Choroid plexus epithelial cell (primary cell): ENCODE measurements at regions not wholly inside any gene's neighbourhood (a gene's known extent, or its start where the extent isn't known, plus 50 kb on each side); places are given as distances from the start of the nearest gene placed in this dataset.

Experiments
- DNase-seq: peaks from one replicate; pipeline ENCODE4 v3.0.0-alpha.2; 2010; ENCODE audit warnings: low read depth
- H3K4me3 ChIP-seq: 2 replicates; pipeline ENCODE4 v1.5.1; 2011; ENCODE audit warnings: low read depth, mild to moderate bottlenecking, control low read depth, low read length, moderate library complexity
- TF ChIP-seq, protein P1 (sequence below): conservative IDR thresholded peaks from 2 replicates; pipeline ENCODE4 v1.5.1; 2011; ENCODE audit warnings: low read depth, mild to moderate bottlenecking, control low read depth, inconsistent platforms, low read length, moderate library complexity

DNA sequence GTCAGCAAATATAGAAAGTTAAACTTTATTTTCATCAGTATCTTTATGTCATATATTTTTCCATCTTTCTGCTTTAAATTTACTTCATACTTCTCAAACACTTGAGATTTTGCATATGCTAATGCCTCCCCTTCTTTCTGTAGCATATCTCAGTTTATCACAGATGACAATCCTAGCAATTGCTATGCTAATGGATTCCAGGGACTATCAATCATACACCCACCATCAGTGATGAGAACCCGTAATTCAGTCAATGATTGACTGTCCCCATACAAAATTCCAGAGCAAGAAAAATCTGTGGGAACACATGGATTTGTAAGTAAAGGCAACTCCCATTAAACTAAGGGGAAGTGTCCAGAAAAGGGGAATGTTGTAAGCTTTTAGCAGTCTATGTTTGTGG is 432.4 kb upstream of the SEMA3D start:
- DNase-seq = no peak
- TF ChIP-seq, protein P1, sequence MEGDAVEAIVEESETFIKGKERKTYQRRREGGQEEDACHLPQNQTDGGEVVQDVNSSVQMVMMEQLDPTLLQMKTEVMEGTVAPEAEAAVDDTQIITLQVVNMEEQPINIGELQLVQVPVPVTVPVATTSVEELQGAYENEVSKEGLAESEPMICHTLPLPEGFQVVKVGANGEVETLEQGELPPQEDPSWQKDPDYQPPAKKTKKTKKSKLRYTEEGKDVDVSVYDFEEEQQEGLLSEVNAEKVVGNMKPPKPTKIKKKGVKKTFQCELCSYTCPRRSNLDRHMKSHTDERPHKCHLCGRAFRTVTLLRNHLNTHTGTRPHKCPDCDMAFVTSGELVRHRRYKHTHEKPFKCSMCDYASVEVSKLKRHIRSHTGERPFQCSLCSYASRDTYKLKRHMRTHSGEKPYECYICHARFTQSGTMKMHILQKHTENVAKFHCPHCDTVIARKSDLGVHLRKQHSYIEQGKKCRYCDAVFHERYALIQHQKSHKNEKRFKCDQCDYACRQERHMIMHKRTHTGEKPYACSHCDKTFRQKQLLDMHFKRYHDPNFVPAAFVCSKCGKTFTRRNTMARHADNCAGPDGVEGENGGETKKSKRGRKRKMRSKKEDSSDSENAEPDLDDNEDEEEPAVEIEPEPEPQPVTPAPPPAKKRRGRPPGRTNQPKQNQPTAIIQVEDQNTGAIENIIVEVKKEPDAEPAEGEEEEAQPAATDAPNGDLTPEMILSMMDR = no peak
- H3K4me3 ChIP-seq = no peak overlapping the region

DNA sequence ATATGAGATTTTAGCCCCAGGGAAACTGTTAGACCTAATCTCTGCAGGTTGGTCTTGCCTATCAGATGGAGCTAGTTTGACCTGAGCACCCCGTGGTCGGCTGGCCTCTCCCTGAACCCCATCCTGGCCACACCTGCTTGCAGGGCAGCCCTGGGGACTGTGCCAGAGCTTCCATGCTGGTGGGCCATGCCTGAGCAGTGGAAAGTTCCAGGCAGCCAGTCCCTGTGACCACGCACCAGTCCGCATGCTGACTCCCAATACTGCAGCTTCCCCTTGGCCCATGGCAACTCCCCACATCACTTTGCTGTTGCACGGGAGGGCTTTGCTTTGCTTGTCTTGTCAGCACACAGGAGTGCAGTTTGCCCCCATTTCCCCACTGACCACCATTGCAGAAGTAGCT is 427.8 kb upstream of the SEMA3D start:
- TF ChIP-seq, protein P1 = no peak
- no peak for DNase-seq
- H3K4me3 ChIP-seq = no peak overlapping the region

DNA sequence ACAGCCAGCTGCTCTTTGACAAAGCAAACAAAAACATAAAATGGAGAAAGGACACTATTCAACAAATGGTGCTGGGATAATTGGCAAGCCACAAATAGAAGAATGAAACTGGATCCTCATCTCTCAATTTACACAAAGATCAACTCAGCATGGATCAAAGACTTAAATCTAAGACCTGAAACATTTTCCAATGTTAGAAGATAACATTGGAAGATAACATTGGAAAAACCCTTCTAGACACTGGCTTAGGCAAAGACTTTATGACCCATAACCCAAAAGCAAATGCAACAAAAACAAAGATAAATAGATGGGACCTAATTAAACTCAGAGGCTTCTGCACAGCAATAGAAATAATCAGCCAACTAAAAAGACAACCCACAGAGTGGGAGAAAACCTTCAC is 425.7 kb upstream of the SEMA3D start:
- TF ChIP-seq, protein P1 = no peak
- no peak for DNase-seq
- no peak overlapping the region for H3K4me3 ChIP-seq

DNA sequence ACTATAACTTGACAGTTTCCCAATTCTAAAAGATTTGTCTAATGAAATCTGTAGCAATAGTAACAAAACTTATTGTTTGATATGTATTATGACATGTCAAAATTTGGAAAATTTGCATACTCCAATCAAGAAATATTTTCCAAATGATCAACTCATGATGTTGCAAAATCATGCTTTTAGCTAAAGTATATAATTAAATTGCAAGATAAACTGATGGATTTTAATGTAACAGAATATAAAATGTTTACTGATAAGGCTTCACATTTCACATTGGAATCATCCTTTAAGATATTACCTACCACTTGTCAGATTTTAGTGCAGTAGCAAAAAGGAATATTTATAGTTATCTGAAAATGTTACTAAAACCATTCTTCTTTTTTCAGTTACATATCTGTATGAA is 421.9 kb upstream of the SEMA3D start:
- no peak for DNase-seq
- TF ChIP-seq, protein P1 = no peak
- H3K4me3 ChIP-seq = no peak overlapping the region

DNA sequence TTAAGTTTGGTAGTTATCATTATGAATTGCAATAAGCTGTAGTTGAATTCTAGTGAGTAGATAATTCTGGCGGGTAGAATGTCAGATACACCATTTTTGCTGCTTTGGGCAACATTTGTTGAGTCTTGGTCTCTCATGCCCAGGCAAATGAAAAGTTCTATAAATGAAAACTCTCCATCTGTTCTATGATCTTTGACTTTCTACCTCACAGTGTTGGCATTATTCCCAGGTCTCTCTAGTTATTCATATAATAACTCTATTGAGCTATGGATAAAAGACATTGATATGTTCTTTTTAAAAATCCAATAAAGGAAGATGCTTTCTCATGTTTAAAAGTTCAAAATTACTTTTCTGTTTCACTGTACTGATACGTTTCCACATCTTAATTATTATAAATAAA is 415.3 kb upstream of the SEMA3D start:
- no peak overlapping the region for H3K4me3 ChIP-seq
- DNase-seq = peak; percentile 73
- TF ChIP-seq, protein P1 = no peak

DNA sequence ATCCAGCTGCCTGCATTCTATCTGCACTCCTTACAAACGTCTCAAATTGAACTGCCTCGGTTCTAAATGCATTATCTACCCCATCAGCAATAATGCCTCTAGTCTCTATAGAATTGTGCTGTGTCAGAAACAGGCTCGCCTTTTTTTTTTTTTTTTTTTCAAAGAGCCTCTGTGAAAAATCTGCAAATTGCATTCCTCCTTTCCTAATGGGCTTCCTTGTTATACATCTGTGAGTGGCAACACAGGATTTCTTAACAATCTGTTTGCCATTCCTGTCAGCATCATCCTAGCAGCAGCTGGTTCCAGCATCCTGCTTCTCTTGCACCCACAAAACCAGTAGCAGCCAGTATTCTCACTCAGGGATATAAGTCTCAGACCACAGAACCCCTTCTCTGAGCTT is 413.5 kb upstream of the SEMA3D start:
- no peak overlapping the region for H3K4me3 ChIP-seq
- TF ChIP-seq, protein P1 = no peak
- peak; percentile 31 for DNase-seq

DNA sequence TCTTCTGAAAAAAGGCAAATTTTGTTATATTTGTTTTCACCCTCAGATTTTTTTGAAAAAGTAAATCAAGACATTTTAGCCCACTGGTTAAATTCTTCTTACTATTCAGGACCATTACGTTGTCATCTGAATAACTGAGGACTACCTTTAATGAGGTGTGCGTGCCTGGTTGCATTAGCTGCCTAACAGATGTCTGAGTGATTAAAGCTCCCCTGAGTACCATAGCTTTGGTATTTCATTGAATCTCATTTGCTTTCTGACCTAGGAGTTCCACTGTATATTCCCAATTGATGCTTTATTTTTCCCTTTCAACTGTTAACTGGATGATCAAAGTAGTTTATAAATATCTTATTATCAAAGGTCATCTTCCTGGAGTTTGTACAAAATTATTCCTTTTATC is 410.0 kb upstream of the SEMA3D start:
- H3K4me3 ChIP-seq = no peak overlapping the region
- TF ChIP-seq, protein P1 = no peak
- no peak for DNase-seq
